IMR-90 (cell line): ENCODE measurements at regions not wholly inside any gene's neighbourhood (a gene's known extent, or its start where the extent isn't known, plus 50 kb on each side); places are given as distances from the start of the nearest gene placed in this dataset.

ENCODE experiments used
- ATAC-seq: fragments of 200-7000 bp; cut with Tn5 transposase; 2 replicates; pipeline ENCODE4 v1.9.1; 2020; ENCODE audit warnings: low read depth, mild to moderate bottlenecking, moderate library complexity
- BruUV-seq: library from RNA; stranded (reverse); fragments of 400-500 nt; replicated peaks from 2 replicates; lab custom pipeline; 2021; lab: Mats Ljungman, UMichigan
- CTCF ChIA-PET: fragments of 300-600 bp; formaldehyde crosslinking; extraction: SDS; loops from one replicate; lab custom pipeline; 2021; ENCODE audit warnings: antibody characterized with exemption; lab: Yijun Ruan, JAX
- POLR2A ChIA-PET: fragments of 300-600 bp; sonication (Branson Sonifier 250); formaldehyde crosslinking; loops from one replicate; lab custom pipeline; 2022; ENCODE audit warnings: antibody characterized with exemption; ENCODE audit not compliant: unreplicated experiment; lab: Charles Lee
- DNase-seq: peaks from one replicate; pipeline ENCODE4 v3.0.0; 2013
- H2AFZ ChIP-seq: replicated peaks from 2 replicates; pipeline ENCODE3; 2013; ENCODE audit warnings: low read length, mild to moderate bottlenecking; ENCODE audit not compliant: poor library complexity
- H2AK5ac ChIP-seq: 2 replicates; pipeline ENCODE4 v1.6.1; 2013; ENCODE audit warnings: low read depth, low read length, inconsistent platforms
- H2AK9ac ChIP-seq: replicated peaks from 2 replicates; pipeline ENCODE3; 2013; ENCODE audit warnings: mild to moderate bottlenecking, low read depth, low read length, moderate library complexity; ENCODE audit not compliant: poor library complexity
- H2BK120ac ChIP-seq: 2 replicates; pipeline ENCODE4 v1.6.1; 2013; ENCODE audit warnings: low read depth, low read length, inconsistent platforms
- H2BK15ac ChIP-seq: 3 replicates; pipeline ENCODE4 v1.6.1; 2013; ENCODE audit warnings: low read depth, low read length, inconsistent platforms
- H2BK20ac ChIP-seq: 2 replicates; pipeline ENCODE4 v1.6.1; 2013; ENCODE audit warnings: low read depth, mild to moderate bottlenecking, inconsistent platforms, low read length, moderate library complexity
- H2BK5ac ChIP-seq: 2 replicates; pipeline ENCODE4 v1.6.1; 2013; ENCODE audit warnings: mild to moderate bottlenecking, low read depth, low read length, inconsistent platforms; ENCODE audit not compliant: poor library complexity, severe bottlenecking
- H3K14ac ChIP-seq: replicated peaks from 2 replicates; pipeline ENCODE4 v1.6.1; 2013; ENCODE audit warnings: low read depth, low read length, inconsistent platforms
- H3K18ac ChIP-seq: 2 replicates; pipeline ENCODE4 v1.6.1; 2013; ENCODE audit warnings: low read depth, low read length, control low read depth
- H3K23ac ChIP-seq: 2 replicates; pipeline ENCODE4 v1.6.1; 2013; ENCODE audit warnings: low read depth, low read length, inconsistent platforms
- H3K27ac ChIP-seq: 2 replicates; pipeline ENCODE4 v1.5.1; 2013; ENCODE audit warnings: mild to moderate bottlenecking, control low read depth, low read length; ENCODE audit not compliant: insufficient read depth
- H3K27me3 ChIP-seq: 2 replicates; pipeline ENCODE4 v1.6.1; 2013; ENCODE audit warnings: low read length; ENCODE audit not compliant: control insufficient read depth, insufficient read depth
- H3K36me3 ChIP-seq: 2 replicates; pipeline ENCODE4 v1.6.1; 2013; ENCODE audit warnings: low read length, mixed read lengths; ENCODE audit not compliant: control insufficient read depth, insufficient read depth
- H3K4ac ChIP-seq: 2 replicates; pipeline ENCODE4 v1.6.1; 2013; ENCODE audit warnings: low read depth, low read length, inconsistent platforms
- H3K4me1 ChIP-seq: 2 replicates; pipeline ENCODE4 v1.6.1; 2013; ENCODE audit warnings: low read length, mixed read lengths; ENCODE audit not compliant: control insufficient read depth, insufficient read depth
- H3K4me2 ChIP-seq: 2 replicates; pipeline ENCODE4 v1.6.1; 2013; ENCODE audit warnings: low read depth, mild to moderate bottlenecking, control low read depth, low read length, moderate library complexity
- H3K4me3 ChIP-seq: 2 replicates; pipeline ENCODE4 v1.5.1; 2013; ENCODE audit warnings: low read depth, mild to moderate bottlenecking, control low read depth, low read length, moderate library complexity; ENCODE audit not compliant: insufficient read depth
- H3K56ac ChIP-seq: 2 replicates; pipeline ENCODE4 v1.6.1; 2013; ENCODE audit warnings: low read length, inconsistent platforms; ENCODE audit not compliant: insufficient read depth; ENCODE audit errors: extremely low read depth
- H3K79me1 ChIP-seq, 2 experiments: 2 replicates each; pipeline ENCODE4 v1.6.1; 2013; ENCODE audit warnings: low read length in 2 of 2, inconsistent platforms in 1 of 2, low read depth in 1 of 2
- H3K9ac ChIP-seq: 2 replicates; pipeline ENCODE4 v1.6.1; 2013; ENCODE audit warnings: low read depth, low read length, control low read depth
- H3K9me1 ChIP-seq: 2 replicates; pipeline ENCODE4 v1.6.1; 2013; ENCODE audit warnings: low read length, inconsistent platforms; ENCODE audit not compliant: insufficient read depth
- H3K9me3 ChIP-seq: 2 replicates; pipeline ENCODE4 v1.6.1; 2013; ENCODE audit warnings: low read length; ENCODE audit not compliant: control insufficient read depth, insufficient read depth
- H4K20me1 ChIP-seq: 2 replicates; pipeline ENCODE4 v1.6.1; 2013; ENCODE audit warnings: low read length, inconsistent platforms; ENCODE audit not compliant: insufficient read depth
- H4K5ac ChIP-seq: 2 replicates; pipeline ENCODE4 v1.6.1; 2013; ENCODE audit warnings: mild to moderate bottlenecking, low read depth, low read length, control low read depth
- H4K8ac ChIP-seq, 2 experiments: 2 replicates each; pipeline ENCODE4 v1.6.1; 2013; ENCODE audit warnings: low read depth in 2 of 2, low read length in 2 of 2, control low read depth in 1 of 2, inconsistent platforms in 1 of 2
- H4K91ac ChIP-seq: 2 replicates; pipeline ENCODE4 v1.6.1; 2013; ENCODE audit warnings: low read depth, low read length, inconsistent platforms; ENCODE audit not compliant: insufficient read depth
- FOS ChIP-seq: fragments of 150-350 bp; IDR thresholded peaks from 2 replicates; pipeline ENCODE4 v1.6.1; 2016; ENCODE audit warnings: low read depth, low read length
- MAFK ChIP-seq: IDR thresholded peaks from 2 replicates; pipeline ENCODE4 v1.6.1; 2012; ENCODE audit warnings: low read depth, low read length, improper control_type of control experiment
- RFX5 ChIP-seq: IDR thresholded peaks from 2 replicates; pipeline ENCODE4 v1.8.0; 2012; ENCODE audit warnings: low read depth, mild to moderate bottlenecking, low read length, moderate library complexity
- SMC3 ChIP-seq: fragments of 150-350 bp; IDR thresholded peaks from 2 replicates; pipeline ENCODE4 v1.6.1; 2016; ENCODE audit warnings: low read depth, mild to moderate bottlenecking, antibody characterized with exemption, low read length, moderate library complexity
- WGBS, 2 experiments: methylation state at CpG; one replicate each; pipeline versions ENCODE4 v1.1.5 to v1.1.7; 2013; ENCODE audit warnings: missing lambda C conversion rate in 2 of 2; ENCODE audit not compliant: insufficient read length in 1 of 2; ENCODE audit errors: extremely low coverage in 2 of 2; 5-methylcytosine and 5-hydroxymethylcytosine counted together
- dilution Hi-C: fragments of 300-500 bp; cut with HindIII; formaldehyde crosslinking; loops from one replicate; pipeline ENCODE4 v1.14.3; 2018; ENCODE audit warnings: low sequenced_read_pairs; ENCODE audit not compliant: unreplicated experiment
- in situ Hi-C: fragments of 300-500 bp; cut with MboI; formaldehyde crosslinking; loops from 3 replicates; pipeline ENCODE4 v1.14.3; 2019; ENCODE audit warnings: low sequenced_read_pairs, inconsistent platforms, mixed read lengths
- intact Hi-C: fragments of 100-400 bp; cut with micrococcal nuclease; formaldehyde crosslinking; loops from 2 replicates; pipeline ENCODE4 v1.10.0; 2022
- TF ChIP-seq, protein P1 (sequence below): fragments of 150-350 bp; IDR thresholded peaks from 2 replicates; pipeline ENCODE4 v1.6.1; 2017; ENCODE audit warnings: mild to moderate bottlenecking, antibody characterized with exemption, low read length, low read depth

DNA sequence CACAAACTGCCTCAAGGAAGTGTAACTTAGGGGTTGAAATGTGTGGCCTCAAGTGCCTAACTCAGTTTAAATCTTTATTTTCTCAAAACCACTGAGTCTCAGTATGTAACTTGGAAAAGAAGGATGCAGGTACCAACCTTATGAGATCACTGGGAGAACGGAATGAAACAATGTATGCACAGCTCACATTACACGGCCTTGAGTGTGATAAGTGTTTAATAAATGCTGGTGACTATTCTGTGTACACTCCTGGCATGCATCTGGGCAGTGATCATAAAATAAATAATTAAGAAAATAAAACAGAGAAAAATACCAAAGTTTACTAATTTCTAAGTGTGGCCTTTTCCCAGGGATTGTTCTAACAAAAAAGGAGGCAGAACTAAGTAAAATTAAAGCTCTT, 974.5 kb upstream of the FLRT2 start:
- in situ Hi-C loops (no loop called here), dilution Hi-C loops (no loop called here), intact Hi-C loops (no loop called here)
- no peak overlapping the region for H3K4me2 ChIP-seq
- ATAC-seq = peak; percentile 46; the same call in 1 of the 2 replicates
- H3K14ac ChIP-seq = no peak overlapping the region
- H3K9ac ChIP-seq = no peak overlapping the region
- WGBS, 2 experiments = no CpG with 5 or more reads among the region's 2 CpGs
- no peak overlapping the region for H2BK20ac ChIP-seq
- no peak overlapping the region for H3K4ac ChIP-seq
- H4K91ac ChIP-seq = no peak overlapping the region
- H3K79me1 ChIP-seq = no peaks in the 10 kb centered on the region
- H3K27me3 ChIP-seq = no peaks in the 10 kb centered on the region
- H3K4me3 ChIP-seq = no peak overlapping the region
- peaks cover 2% of the 10 kb centered on the region; the same call in 1 of the 2 replicates for H3K9me3 ChIP-seq
- TF ChIP-seq, protein P1, sequence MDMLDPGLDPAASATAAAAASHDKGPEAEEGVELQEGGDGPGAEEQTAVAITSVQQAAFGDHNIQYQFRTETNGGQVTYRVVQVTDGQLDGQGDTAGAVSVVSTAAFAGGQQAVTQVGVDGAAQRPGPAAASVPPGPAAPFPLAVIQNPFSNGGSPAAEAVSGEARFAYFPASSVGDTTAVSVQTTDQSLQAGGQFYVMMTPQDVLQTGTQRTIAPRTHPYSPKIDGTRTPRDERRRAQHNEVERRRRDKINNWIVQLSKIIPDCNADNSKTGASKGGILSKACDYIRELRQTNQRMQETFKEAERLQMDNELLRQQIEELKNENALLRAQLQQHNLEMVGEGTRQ = no peak
- TF ChIP-seq MAFK = no peak
- TF ChIP-seq RFX5 = no peak
- no peak for TF ChIP-seq FOS
- no peak for TF ChIP-seq SMC3
- no peaks in the 10 kb centered on the region for H3K36me3 ChIP-seq
- BruUV-seq = no TSS peak
- CTCF ChIA-PET = no interaction called here
- H2BK5ac ChIP-seq = no peak overlapping the region
- no peak overlapping the region for H2AK5ac ChIP-seq
- H3K27ac ChIP-seq = no peak overlapping the region
- H4K8ac ChIP-seq = no peak overlapping the region
- no peak overlapping the region for H2BK15ac ChIP-seq
- H3K23ac ChIP-seq = no peak overlapping the region
- no peaks in the 10 kb centered on the region for H3K4me1 ChIP-seq
- no peaks in the 10 kb centered on the region; the same call in 1 of the 2 replicates for H3K9me1 ChIP-seq
- POLR2A ChIA-PET = no interaction called here
- no peaks in the 10 kb centered on the region for H4K20me1 ChIP-seq
- H2AFZ ChIP-seq = no peak overlapping the region
- no peak overlapping the region for H4K5ac ChIP-seq
- H3K56ac ChIP-seq = no peak overlapping the region
- H3K18ac ChIP-seq = no peak overlapping the region
- no peak for DNase-seq
- no peak overlapping the region for H2AK9ac ChIP-seq
- no peak overlapping the region for H2BK120ac ChIP-seq
